Activated T-cell treated with anti-CD3 and anti-CD28 coated beads for 48 hours (primary cell): ENCODE measurements at regions not wholly inside any gene's neighbourhood (a gene's known extent, or its start where the extent isn't known, plus 50 kb on each side); places are given as distances from the start of the nearest gene placed in this dataset.
A peak's percentile ranks its signal among the peaks of the same experiment; 100 is the strongest.
"Not testable (repeated sequence)": the region's sequence is repeated elsewhere in the genome, so short reads cannot be mapped to it uniquely, and the experiment has no call there.

Experiments used
- DNase-seq: peaks from one replicate; pipeline ENCODE4 v3.0.0-alpha.2; 2020; ENCODE audit warnings: low read depth

- no peak for DNase-seq
Measured at GRCh38 chr10:62996925-62997324, 136.2 kb upstream of the NRBF2 start.

DNA sequence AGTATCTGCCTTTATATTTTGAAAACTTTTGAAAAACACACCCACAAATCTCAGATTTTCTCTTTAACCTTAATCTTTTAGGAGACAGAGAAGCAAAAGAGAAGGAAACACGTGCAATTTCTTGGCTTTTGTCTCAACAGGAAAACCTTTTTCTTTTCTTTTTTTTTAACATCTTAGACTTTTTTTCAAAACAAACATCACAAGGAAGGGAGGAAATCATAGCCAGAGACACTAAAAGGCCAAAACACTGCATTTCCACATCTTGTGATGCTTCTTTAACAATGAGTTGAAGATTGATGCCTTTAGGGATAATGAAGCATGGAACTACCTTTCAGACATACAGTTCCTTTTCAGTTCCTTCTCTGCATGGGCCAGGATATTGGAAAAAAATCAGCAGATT is 136.6 kb upstream of the NRBF2 start:
- no peak for DNase-seq

DNA sequence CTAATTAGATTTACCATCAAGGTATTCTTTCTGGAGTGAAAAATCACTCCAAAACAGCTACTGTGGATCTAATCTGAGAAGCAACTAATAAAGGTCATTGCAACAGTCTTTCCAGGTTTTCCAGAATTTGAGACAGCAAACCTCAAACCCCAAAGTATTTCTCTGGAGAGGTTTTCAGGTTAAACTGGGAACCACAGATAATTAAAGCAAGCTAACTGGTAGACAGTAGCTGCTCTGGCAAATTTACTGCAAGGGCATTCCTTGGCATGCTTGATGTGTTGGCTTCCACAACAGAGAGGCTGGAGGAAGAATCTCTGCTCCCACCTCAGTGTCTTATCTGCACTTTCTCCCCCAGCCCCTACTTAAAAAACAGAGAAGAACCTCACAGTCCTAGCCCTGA is 140.0 kb upstream of the NRBF2 start:
- DNase-seq, result no peak

GRCh38 chr10:62992145-62992721 is 140.9 kb upstream of the NRBF2 start:
- no peak for DNase-seq

GRCh38 chr10:62990126-62990525 is 143.0 kb upstream of the NRBF2 start:
- DNase-seq, result no peak

DNA sequence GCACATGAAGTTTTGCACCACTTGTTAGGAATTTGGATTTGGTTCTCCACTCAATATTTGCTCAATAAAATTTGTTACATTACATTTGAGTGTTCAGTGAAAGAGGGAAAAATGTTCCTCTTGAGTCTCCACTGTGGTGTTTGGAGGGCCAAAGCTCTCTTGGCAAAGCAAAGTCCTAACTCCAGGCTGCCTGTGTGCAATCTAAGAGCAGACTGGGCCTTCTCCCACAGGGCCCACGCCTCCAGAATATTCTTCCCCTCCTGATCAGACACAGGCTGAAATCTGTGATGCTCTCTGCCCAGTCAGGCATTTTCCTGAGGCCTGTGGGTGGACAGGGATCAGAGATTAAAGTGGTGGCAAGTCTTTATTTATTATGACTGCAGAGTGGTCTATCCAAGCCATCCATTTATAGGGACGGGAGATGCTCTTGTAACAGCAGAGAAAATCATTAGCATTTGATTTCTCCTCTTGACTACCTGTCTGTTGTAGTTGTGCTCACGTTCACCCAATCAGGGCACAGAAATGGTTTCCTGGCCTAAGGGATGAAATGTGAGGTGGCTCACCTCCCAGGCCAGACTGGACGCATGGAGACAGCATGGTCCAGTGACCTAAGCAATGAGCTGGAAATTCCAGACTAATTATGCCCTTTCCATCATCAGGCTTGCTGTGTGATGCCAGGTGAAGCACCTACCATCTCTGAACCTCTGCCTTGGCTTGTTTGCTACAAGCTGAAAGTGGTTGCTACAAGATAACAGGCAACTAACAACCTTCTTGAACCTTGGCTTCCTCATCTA is 147.1 kb upstream of the NRBF2 start:
- DNase-seq, result no peak

GRCh38 chr10:62981096-62981495 is 152.0 kb upstream of the NRBF2 start:
- DNase-seq, result no peak

- DNase-seq, result peak; percentile 27
Measured at GRCh38 chr10:62980687-62981086, 152.4 kb upstream of the NRBF2 start.

GRCh38 chr10:62979921-62980320 is 153.2 kb upstream of the NRBF2 start:
- no peak for DNase-seq

DNA sequence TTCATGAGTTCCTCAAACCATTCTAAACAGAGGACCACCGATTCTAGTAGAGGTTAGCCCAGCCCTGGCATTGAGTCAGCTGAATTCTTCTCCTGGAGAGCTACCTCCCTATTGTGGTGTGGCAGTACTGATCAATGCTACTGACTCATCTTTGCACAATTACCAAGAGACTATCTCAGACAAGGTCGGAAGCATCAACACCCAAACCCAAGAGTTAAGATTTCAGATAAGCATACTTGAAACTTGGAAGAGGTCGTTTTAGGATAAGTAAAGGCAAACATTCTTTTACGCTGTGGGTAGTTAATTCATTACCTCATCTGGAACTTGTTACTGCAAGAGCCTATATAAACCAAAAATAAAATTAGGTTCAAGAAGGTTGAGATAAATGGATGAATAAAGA is 154.6 kb upstream of the NRBF2 start:
- no peak for DNase-seq

- not testable (repeated sequence) for DNase-seq
Measured at GRCh38 chr10:62974795-62975194, 158.3 kb upstream of the NRBF2 start.

DNA sequence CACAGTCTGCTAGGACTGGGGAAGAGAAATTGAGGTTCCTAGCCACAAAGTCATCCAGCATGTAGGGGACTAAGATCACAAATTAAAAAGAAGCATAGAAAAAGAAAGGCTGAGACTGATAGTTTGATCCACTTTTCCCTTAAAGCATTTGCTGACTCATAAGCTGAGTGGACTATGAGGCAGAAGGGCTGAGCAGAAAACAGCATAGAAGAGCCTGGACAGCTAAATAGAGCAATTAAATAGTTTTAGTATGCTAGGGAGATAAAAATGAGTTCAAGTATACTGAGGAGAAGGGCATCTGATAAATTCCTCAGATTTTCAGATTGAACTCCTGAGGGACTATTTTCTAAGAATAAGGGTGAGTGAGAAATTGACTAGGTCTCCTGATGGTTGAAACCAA is 155.9 kb upstream of the EGR2 start:
- no peak for DNase-seq

GRCh38 chr10:62964026-62964425 is 147.9 kb upstream of the EGR2 start:
- DNase-seq, result no peak

DNA sequence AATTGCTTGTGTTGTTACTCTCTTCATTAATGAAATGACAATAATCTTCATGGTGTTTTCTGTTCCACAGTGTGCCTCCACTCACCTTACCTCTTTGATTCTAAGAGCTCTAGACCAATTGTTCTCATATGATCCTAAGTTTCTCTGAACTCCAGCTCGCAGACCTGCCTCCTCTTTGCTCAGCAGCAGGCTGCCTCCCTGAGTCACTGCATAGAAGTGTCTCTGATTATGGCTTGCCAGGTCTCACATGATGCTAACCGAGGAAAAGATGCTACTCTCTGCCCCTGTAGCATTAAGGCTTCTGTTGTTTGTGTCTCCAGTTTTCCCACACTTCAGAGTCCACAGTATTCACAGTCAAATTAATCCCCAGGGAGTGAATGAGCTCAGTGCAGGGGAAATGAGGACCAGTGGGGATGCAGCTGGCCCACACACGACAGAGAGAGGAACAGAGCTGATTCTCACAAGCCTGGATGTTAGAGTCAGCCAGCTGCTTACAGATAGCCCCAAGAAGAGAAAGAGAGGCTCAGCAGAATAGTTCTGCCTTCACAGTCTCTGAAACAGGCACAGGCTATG is 145.9 kb upstream of the EGR2 start:
- DNase-seq, result no peak

DNA sequence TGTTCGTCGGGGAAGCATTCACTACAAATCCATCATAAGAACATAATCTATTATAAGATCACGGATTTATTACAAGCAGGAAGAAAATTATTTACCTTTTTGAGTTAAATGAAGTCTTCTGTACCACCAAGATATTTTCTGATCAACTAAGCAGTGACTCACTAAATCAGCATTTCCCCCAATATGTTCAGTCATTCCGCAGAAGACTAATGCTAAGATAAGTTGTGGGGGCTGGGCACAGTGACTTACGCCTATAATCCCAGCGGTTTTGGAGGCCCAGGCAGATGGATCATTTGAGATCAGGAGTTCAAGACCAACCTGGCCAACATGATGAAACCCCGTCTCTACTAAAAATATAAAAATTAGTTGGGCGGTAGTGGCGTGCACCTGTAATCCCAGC is 144.2 kb upstream of the EGR2 start:
- no peak for DNase-seq

DNA sequence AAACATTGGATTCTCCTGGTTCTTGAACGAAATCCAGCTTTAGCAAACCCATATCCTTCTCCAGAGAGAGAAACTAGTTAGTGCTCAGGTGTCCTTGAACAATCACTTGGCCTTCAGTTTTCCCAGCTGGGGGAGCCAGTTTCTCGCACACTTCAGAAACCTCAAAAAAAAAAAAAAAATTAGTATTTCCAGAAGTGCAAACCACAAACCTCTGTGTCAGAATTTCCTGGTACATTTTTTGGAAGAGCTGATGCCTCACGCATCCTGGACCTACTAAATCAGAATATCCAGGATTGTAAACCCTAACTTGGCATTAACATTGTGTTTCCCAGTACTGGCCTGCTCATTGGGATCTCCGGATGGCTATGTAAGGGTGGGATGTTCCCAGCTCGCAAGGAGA is 143.4 kb upstream of the EGR2 start:
- DNase-seq, result no peak

- DNase-seq, result no peak
Measured at GRCh38 chr10:62958980-62959379, 142.8 kb upstream of the EGR2 start.

DNA sequence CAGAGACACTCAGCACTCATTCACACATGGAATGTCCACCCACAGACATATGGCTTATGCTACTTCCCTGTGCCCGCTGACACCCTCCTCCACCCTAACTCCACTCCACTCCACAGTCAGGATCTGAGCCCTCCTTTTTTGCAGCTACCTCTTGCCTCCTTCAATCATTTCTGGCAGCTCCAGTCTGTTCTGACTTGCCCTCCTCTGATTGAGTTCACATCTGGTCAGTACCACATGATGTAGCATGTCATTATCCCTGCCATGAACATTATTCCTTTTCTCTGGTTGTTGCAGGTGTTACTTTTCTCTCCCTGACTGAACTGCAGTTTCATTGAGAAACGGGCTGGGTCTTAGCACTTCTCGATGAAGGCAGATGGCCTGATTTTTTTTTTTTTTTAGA is 130.1 kb upstream of the EGR2 start:
- no peak for DNase-seq

DNA sequence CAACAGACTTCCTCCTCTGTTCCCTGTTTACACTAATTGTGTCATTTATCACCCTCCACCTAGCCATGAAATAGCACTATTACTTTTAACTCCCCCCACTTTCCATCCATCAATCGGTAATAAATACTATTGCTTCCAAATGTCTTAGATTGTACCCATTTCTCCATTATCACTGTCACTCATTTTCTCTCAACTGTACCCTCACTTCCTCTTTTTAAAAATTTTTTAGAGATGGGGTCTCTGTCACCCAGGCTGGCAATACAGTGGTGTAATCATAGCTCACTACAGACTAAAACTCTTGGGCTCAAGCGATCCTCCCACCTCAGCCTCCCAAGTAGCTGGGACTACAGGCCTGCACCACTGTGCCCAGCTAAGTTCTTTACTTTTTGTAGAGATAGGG is 123.5 kb upstream of the EGR2 start:
- DNase-seq, result no peak

DNA sequence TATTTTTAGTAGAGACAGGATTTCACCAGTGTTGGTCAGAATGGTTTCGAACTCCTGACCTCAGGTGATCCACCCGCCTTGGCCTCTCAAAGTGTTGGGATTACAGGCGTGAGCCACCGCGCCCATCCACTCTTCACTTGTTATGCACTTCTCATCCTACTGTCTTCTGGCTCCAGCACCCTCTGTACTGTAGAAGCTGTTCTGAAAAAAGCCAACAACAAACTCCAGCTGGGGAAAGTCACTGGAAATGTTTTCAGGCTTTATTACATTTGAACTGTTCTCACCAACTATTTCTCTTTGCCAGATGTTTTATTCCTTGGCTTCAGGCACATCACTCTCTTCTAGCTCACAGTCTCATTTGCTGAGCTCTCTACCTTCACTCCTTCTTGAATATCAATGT is 122.5 kb upstream of the EGR2 start:
- no peak for DNase-seq

DNA sequence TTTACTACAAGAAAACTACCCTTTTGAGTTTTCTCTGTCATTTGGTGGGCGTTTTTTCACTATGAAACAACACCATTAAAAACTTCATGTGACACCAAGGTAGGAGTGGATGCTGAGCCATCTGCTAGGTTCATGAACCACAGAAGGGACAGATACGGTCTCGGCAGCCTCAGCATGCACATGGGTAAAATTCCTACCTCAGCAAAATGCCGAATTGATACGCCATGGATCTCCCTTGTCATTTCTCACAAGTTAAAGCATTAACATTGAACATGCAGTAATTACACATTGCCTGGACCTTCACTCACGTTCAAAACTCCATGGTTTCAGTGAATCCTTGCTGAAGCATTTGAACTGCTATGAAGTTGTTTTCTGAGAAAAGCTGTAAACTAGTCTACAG is 121.5 kb upstream of the EGR2 start:
- no peak for DNase-seq

- no peak for DNase-seq
Measured at GRCh38 chr10:62935022-62935421, 118.9 kb upstream of the EGR2 start.

DNA sequence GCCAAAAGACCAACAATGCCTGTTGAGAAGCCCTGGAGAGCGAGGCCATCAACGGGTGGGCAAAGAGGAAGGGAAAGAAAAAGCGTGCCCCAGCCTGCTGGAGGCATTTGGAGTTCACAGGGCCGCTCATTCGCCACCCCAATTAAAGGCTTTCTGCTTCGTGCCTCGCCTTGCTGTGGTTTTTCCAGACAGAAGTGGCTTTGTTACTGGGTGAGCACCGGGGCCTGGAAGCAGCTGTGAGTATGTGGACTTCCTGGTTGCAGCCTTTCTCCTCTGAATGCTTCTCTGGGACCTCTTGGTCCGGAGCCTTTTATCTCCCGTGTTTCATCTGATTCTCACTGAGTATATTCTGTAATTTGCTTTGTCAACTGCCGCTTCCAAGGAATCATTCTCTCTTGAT is 118.1 kb upstream of the EGR2 start:
- DNase-seq, result no peak

- DNase-seq, result not testable (repeated sequence)
Measured at GRCh38 chr10:62928763-62929162, 112.6 kb upstream of the EGR2 start.
